GM21717 (cell line): ENCODE measurements at regions not wholly inside any gene's neighbourhood (a gene's known extent, or its start where the extent isn't known, plus 50 kb on each side); places are given as distances from the start of the nearest gene placed in this dataset.

ENCODE experiments used
- ATAC-seq: cut with Tn5 transposase; IDR thresholded peaks from one replicate; pipeline ENCODE4 v1.9.1; 2021; ENCODE audit warnings: mild to moderate bottlenecking, moderate library complexity; ENCODE audit not compliant: unreplicated experiment

DNA sequence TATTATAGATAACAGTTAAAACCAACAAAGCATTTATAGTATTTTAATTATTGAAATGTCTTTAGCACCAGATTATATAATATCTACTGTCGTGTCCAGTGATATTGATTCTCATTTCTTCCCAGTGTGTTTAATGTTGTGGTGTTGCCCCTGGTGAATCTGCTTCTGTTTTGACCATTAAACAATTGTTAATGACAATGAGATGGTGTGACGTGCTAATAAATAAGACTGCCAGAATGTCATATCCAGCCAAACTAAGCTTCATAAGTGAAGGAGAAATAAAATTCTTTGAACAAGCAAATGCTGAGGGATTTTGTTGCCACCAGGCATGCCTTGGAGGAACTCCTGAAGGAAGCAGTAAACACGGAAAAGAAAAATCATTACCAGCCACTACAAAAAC lies 480.0 kb upstream of the ROBO1 start:
- no peak for ATAC-seq

DNA sequence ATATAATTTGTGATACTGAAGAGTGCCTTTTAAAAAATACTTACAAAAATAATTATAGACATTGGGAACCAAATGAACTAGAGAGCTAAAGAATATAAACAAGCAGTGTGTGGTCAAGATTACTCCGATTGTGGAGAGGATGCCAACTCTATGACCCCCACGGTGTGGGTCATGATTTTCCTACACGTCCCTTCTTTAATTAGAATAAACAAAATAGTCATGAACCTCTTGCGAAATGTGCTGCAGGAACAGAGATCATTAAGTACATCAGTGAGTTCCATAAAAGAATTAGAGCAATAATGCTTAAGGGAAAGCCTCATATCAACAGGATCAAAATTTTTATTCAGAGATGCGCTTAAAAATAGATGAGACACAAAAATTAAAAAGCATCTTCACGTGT lies 476.6 kb upstream of the ROBO1 start:
- no peak for ATAC-seq

DNA sequence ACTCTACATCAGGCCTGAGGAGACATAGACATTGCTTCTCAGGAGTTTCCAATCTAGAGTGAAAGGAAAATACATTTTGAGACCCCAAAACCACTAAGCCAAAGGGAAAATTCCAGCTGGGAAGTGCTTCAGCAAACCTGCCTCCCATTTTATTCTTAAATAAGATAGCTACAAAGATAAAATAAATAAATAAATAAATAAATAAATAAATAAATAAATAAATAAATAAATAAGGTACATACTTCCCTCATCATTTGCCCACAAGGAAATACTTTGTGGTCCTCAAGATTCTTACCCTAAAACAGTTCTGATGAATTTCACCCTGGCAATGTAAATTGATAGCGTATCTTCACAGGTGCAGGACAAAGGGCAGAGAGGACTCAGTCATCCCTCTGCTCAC lies 474.0 kb upstream of the ROBO1 start:
- no peak for ATAC-seq

DNA sequence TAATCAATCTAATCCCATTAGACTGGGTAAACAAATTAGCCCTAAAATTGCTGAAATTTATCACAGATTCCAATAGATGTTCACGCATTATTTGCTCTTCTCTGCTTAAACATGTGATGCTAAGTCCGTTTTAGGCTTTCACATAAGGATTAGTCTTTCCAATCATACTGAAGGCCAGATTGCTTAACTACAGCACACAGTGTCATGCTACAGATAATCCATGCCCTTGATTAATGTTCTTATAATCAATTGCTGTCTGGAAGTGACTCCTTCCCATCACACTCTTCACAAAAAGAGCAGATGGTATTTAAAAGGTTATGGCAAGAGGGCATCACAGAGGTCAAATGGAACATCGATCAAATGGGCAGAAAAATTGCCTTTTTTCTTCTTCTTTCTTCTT lies 471.5 kb upstream of the ROBO1 start:
- ATAC-seq, result no peak

DNA sequence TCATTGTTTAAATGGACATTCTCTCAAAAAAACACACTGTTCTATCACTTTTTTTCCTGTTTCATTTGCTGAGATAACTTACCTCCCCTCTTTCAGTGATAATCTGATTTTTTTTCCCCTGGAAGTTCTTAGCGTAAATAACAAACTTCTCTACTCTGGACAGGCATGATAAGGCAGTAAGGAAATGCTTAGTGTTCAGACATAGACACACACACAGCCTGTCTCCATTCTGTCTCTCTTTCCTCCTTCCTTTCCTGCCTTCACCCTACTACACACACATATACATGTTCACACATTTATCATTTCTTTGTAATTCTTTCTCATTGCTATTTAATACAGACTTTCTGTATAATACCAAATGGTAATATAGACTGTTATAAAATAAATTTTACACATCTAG lies 470.8 kb upstream of the ROBO1 start:
- no peak for ATAC-seq

DNA sequence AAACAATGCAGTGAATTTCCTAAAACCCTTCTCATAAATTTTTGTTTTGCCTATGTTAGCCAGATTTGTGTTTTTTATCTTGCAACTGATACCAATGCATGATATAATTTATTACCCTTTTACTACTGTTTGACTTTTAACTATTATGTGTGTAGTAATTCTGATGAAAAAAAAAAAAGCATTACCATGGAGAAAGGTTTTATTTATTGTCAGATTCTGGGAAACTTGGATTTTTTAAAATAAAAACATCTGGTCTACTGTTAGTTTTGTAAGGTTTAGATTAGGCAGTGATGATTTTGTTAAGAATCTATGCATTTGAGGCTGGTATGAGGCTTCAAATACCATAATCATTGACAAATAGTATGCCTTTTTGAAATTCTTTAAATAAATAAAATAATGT lies 470.4 kb upstream of the ROBO1 start:
- ATAC-seq, result no peak

DNA sequence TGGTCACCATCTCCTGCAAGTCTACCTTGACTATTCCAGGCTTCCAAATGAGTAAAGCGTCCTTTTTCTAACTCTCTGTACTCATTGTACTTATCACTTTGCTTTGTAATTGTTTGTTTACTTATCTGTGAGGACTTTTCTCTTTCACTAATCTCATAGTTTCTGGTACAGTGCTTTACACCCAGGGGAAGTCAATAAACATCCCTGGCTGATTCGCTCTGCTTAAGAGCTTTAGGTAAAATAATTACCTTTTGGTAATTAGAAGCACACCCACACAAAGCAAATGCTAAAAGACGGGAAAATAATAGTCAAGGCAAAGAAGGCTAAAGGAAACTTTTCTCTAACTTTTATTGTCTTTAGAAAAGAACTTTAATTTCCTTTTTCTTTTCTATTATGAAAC lies 466.9 kb upstream of the ROBO1 start:
- no peak for ATAC-seq

DNA sequence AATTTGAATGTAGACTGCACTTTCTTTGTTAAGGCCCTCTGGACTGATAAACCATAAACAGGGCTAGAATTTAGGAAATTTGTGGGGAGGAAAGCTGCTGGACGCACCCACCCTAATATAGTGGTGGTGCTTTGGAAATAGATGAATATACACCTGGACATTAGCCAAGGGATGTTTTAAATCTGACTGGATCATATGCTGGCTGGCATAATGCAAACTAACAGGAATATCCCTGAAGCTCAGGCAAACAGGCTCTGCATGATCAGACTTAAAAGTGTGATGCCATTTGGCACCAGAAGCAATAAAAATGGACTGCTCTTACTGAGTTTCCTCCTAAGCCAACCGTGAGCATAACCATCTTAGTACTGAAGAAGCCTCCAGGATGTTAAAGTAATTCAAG lies 465.8 kb upstream of the ROBO1 start:
- ATAC-seq, result no peak

DNA sequence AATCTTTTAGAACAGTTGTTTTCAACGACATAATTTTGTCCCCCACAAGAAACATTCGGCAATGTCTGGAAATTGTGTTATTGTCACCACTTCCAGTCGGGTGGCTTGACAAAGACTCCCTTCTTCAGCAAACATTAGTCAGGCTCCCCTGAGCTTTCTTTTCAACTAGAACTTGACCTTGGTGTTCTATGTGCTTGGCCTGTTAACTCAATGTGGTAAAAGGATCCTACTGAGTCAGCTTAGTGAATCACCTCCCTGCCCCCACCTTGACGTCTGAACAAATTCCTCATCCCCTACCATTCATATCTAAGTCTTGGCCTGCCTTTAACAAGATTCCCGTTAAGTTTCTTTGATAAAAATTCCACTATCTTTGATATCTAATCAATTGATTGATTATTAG lies 465.0 kb upstream of the ROBO1 start:
- no peak for ATAC-seq

DNA sequence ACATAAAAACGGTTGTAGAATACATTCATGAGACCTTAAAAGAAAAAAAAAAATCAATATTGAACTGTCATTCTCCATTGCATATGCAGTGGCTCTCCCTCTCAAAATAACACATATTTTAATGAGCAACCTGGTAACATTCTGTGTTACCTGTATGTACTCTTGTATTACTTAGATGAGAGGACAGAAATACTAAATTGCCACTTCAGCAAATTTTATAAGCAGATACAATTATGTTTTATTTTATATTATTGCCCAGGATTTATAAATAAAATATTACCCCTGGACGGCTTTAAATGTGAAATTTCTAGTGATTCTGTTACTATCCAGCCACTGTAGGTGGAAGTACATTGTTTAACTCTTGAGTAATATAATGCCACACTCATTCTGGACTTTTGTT lies 463.2 kb upstream of the ROBO1 start:
- ATAC-seq, result no peak

DNA sequence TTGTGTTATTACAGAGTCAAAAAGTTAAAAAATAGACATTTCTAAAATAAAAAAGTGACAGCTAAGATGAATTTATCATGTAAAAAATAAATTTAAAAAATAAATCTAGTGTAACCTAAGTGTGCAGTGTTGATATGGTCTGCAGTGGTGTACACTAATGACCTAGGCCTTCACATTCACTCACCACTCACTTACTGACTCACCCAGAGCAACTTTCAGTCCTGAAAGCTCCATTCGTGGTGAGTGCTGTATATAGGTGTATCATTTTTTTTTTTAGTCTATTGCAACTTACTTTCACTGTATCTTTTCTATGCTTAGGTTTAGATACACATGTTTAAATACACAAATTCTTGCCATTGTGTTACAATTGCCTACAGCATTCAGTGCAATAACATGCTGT lies 459.4 kb upstream of the ROBO1 start:
- ATAC-seq, result no peak

DNA sequence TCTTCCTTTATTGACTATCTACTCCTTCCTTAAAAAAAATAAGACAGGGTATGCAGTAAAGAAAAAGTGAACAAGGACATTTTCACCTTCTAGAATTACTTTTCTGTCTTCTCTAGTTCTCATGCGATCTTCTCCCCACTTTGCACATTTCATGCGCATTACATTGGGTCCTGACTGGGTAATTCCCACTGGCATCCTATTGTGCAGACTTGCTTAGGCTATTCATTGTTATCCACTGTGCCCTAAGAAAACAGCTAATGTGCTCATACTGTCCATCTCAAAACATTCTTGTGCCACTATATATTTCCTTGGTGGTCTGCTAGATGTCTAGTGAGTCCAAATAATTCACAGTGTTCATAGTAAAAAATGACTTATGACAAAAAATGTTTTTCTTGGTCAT lies 447.4 kb upstream of the ROBO1 start:
- ATAC-seq, result no peak

DNA sequence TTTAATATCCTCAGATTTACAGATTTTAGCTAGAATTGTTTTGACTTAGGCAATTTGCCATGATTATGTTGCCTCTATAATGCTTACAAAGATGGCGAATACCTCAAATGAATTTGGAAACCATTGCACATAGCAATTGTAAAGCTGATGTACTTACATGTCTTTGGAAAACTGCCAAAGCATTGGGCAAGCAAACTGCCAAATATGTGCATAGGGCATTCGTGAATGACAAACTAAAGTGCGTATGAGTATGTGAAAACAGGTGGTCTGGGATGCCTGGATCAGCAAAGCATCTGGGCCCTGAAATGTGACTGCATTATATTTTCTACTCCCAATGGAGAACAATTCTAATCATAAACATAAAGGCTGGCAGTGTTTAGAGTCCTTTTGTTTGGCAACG lies 445.3 kb upstream of the ROBO1 start:
- no peak for ATAC-seq

DNA sequence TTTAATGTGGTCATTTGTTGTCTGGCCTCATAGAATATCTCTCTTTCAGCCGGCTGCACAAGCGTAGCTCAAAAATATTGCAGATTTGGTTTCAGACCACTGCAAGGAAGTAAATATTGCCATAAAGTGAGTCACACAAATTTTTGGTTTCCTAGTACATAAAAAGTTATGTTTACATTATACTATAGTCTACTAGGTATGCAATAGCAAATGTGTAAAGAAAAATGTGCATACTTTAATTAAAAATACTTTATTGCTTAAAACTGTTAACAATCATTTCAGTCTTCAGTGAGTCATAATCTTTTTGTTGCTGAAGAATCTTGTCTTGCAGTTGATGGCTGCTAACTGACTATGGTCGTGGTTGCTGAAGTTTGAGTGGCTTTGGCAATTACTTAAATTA lies 425.1 kb upstream of the ROBO1 start:
- no peak for ATAC-seq

DNA sequence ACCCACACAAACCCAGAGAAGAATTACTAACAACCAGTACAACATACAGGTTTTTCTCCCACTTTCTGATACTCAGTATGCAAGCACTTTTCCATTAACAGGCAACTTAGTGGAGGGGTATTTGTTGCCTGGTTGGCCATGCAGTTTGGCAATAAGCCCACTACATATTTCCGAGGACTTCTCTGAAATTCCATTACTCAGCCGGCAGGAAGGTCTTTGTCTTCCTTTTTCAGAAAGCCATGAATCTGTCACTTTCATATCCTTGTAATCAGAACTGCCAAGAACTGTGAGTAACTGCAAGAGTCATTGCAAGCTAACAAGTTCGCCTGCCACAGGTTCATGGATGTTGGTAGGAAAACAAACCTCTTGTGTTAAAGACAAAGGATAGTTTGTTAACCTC lies 422.3 kb upstream of the ROBO1 start:
- no peak for ATAC-seq

DNA sequence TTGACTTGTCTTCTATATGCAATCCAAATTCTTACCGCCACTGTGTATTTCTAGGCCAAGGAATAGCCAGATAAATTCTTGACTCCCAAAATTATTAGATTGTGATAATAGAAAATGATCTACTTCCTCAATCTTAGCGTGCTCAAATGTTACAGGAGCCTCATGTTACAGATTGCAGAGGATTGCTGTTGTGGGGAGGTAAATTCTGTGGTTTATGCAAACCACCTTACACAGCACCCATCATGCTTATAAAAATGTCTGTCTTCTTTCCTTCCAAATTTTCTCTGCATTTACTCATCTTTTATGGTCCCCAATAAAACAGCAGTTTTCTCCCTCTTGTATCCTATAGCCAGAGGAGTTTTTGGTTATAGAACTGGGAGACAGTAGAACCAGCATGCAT lies 420.2 kb upstream of the ROBO1 start:
- ATAC-seq, result no peak

DNA sequence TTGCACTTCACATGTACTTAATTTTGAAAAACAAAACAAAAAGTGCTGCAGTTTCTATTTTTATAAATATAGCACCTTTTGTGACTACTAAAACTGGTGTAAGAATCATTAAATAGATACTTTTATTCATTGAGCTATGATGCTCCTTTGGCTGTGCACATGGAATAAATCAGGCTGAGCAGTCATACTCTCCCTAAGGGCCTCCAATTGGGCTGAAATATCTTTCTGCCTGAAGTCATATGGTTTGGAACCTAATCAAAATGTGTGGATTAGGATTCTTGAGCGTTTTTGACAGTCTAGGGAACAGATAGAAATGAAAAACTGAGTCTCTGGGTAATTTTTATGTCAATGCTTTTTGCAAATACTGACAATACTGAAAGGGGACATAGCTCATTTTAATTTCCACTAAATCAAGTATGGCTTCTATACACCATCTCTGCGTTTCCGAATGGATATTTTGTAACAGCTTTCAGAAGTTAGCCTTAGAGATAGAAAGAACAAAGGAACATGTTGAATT lies 392.2 kb upstream of the ROBO1 start:
- no peak for ATAC-seq

DNA sequence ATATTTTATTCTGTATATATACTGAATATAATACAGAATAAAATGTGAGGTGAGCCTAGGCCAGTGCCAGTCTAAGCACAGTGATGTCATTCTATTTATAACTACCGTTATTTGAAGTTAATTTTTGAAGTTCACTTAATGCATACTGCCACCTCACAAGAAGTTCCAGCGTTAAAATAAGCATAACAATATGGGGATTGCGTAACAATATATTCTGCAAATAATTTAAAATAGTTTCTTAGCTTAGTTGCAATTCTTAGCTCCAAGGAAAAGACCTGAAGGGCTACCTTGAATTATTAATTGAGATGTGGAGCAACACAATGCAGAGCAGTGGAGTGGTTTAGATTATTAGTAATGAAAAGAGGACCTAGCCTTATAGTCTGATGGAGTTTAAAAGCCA lies 390.5 kb upstream of the ROBO1 start:
- no peak for ATAC-seq

DNA sequence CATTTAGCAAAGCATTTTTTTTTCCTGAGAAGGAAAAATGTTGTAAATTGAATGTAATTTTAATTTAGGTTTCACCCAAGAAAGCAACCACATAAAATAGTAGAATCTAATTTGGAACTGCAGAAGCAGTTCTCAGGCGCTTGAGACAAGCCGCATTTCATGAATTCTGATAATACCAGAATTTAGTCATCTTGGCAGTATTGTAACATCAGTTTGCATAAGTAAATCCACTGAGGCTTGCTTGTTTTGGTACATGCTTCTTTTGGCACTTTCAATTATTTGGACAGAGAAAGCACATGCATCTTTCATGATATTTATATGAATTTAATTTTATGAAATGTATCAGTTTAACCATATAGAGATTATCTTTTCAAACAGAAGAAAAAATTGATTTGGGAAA lies 389.7 kb upstream of the ROBO1 start:
- no peak for ATAC-seq

DNA sequence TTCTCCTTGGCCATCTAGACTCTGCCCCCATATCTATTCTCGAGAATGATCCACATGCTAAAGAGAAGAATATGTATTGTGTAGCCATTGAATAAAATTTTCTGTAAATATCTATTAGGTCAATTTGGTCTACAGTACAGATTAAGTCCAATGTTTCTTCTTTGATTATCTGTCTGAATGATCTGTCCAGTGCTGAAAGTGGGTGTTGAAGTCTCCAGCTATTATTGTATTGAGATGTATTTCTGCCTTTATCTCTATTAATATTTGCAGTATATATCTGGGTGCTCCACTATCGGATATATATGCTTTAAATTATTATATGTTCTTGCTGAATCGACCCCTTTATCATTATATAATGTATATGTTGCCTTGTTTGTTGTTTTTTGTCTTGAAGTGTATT lies 384.9 kb upstream of the ROBO1 start:
- no peak for ATAC-seq

DNA sequence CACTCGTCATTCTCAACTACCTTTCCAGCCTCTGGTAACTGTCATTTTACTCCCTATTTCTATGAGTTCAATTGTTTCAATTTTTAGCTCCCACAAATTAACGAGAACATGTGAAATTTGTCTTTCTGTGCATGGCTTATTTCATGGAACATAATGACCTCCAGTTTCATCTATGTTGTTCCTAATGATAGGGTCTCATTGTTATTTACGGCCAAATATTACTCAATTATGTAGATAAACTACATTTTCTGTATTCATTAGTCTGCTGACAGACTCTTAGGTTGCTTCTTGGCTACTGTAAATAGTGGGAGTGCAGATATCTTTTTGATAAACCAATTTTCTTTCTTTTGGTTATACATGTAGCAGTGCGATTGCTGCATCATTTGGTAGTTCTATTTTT lies 374.9 kb upstream of the ROBO1 start:
- no peak for ATAC-seq

DNA sequence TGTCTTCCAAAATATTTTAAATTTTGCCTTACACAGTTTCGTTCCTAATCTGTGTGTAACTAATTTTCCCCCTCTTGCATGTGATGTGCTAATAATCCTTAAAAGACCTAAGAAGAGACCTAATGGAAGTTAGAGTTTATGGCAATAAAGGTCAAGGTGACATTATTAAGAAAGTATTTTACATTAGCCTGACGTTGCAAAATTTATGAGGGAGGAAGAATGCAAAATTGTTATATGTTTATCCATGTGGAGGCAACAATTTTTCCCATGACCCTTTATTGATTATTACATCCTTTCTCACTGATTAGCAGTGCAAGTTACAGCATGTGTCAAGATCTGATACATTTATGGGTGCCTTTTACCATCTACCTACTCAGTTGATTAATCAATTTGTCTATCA lies 373.8 kb upstream of the ROBO1 start:
- no peak for ATAC-seq

DNA sequence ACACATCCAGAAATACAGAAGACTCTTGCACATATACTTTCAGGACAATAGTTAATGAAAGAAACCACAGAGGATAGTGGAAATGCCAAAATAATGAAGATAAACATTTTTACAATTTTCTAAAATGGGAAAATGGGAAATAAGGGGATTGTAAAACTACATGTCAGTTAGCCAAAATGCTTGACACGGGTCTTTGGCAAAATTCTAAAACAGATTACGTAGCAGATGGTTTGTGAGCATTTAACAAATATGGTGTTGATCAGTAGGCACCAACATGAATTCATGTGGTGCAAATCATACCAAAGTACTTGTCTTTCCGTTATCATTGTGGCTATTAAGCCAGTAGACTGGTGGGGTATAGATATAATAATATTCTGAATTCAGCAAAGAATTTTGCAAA lies 348.5 kb upstream of the ROBO1 start:
- ATAC-seq, result no peak

DNA sequence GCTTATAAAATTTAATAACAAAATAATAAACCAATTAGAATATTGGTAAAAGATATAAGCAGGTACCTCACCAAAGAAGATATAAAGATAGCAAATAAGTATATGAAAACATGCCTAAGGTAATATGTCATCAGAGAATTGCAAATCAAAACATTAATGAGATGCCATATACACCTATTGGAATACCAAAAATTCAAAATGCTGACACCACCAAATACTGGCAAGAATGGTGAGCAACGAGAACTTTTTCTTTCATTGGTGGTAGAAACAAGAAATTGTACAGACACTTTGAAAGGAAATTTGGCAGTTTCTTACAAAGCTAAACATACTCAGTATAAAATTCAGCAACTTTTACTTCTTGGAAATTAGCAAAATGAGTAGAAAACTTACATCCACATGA lies 346.9 kb upstream of the ROBO1 start:
- no peak for ATAC-seq
